ENCODE measurements at regions not wholly inside any gene's neighbourhood (a gene's known extent, or its start where the extent isn't known, plus 50 kb on each side); places are given as distances from the start of the nearest gene placed in this dataset.

- no peak for DNase-seq (ENCODE audit: low read depth)
Measured at GRCh38 chr9:91023741-91024140, 222.1 kb downstream of the SYK start.

GRCh38 chr9:91024841-91025240 lies 223.2 kb downstream of the SYK start:
- DNase-seq (ENCODE audit: low read depth), result no peak

GRCh38 chr9:91025856-91026255 lies 224.2 kb downstream of the SYK start:
- no peak for DNase-seq (ENCODE audit: low read depth)

GRCh38 chr9:91026266-91026665 lies 224.6 kb downstream of the SYK start:
- no peak for DNase-seq (ENCODE audit: low read depth)

- no peak for DNase-seq (ENCODE audit: low read depth)
Measured at GRCh38 chr9:91027005-91027404, 225.4 kb downstream of the SYK start.

GRCh38 chr9:91028166-91028827 lies 226.7 kb downstream of the SYK start:
- DNase-seq (ENCODE audit: low read depth), result no peak

- DNase-seq (ENCODE audit: low read depth), result no peak
Measured at GRCh38 chr9:91029650-91030361, 228.2 kb downstream of the SYK start.

- DNase-seq (ENCODE audit: low read depth), result no peak
Measured at GRCh38 chr9:91032121-91032531, 230.5 kb downstream of the SYK start.

GRCh38 chr9:91033270-91033669 lies 231.7 kb downstream of the SYK start:
- DNase-seq (ENCODE audit: low read depth), result no peak

GRCh38 chr9:91033797-91034196 lies 232.2 kb downstream of the SYK start:
- DNase-seq (ENCODE audit: low read depth), result no peak

- DNase-seq (ENCODE audit: low read depth), result no peak
Measured at GRCh38 chr9:91034521-91034920, 232.9 kb downstream of the SYK start.

GRCh38 chr9:91034976-91035824 lies 233.6 kb downstream of the SYK start:
- no peak for DNase-seq (ENCODE audit: low read depth)

- no peak for DNase-seq (ENCODE audit: low read depth)
Measured at GRCh38 chr9:91035825-91036208, 234.2 kb downstream of the SYK start.

GRCh38 chr9:91036356-91036755 lies 234.7 kb downstream of the SYK start:
- DNase-seq (ENCODE audit: low read depth), result no peak

- DNase-seq (ENCODE audit: low read depth), result peak; percentile 15
Measured at GRCh38 chr9:91036826-91037510, 235.3 kb downstream of the SYK start.

GRCh38 chr9:91037511-91038482 lies 236.2 kb downstream of the SYK start:
- DNase-seq (ENCODE audit: low read depth), result peak; percentile 46

- DNase-seq (ENCODE audit: low read depth), result no peak
Measured at GRCh38 chr9:91038483-91039124, 237.0 kb downstream of the SYK start.

GRCh38 chr9:91039125-91039834 lies 237.7 kb downstream of the SYK start:
- no peak for DNase-seq (ENCODE audit: low read depth)

GRCh38 chr9:91039835-91040140 lies 238.2 kb downstream of the SYK start:
- DNase-seq (ENCODE audit: low read depth), result no peak

All from HS-5 (cell line).